ENCODE measurements at regions not wholly inside any gene's neighbourhood (a gene's known extent, or its start where the extent isn't known, plus 50 kb on each side); places are given as distances from the start of the nearest gene placed in this dataset.

- TF ChIP-seq CTCF (IDR thresholded peaks at IDR 0.05) (no peak), EP300 (IDR thresholded peaks at IDR 0.05) (no peak), POLR2A (IDR thresholded peaks at IDR 0.05) (no peak)
Observed at GRCh38 chr5:125398466-125398865, 652.0 kb upstream of the ZNF608 start.

All from tibial nerve (tissue), 4 donors.